ENCODE measurements at regions not wholly inside any gene's neighbourhood (a gene's known extent, or its start where the extent isn't known, plus 50 kb on each side); places are given as distances from the start of the nearest gene placed in this dataset.

DNA sequence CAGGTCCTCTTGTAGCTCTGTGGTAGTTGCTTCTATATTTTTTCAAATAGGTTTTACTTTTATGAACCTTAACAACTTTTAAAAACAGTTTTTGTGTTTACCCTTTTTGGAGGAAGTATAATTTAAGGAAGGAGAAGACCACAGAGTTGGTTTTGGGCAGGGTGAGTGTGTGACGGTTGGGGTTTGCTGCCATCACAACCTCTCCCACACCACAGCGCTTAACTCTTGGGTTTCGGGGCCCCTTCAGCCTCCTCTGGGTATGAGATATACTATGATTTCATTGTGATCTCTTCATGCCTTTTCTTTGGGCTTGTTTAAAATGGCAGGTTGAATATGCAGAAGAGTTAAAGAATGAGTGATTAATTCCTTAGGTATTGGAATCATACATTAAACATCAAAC lies 228.7 kb upstream of the CRY1 start:
- peak; percentile 8 to 13 for DNase-seq

GRCh38 chr12:107325075-107325608 lies 231.8 kb upstream of the CRY1 start:
- no peak for DNase-seq

GRCh38 chr12:107326237-107326636 lies 232.9 kb upstream of the CRY1 start:
- no peak for DNase-seq

DNA sequence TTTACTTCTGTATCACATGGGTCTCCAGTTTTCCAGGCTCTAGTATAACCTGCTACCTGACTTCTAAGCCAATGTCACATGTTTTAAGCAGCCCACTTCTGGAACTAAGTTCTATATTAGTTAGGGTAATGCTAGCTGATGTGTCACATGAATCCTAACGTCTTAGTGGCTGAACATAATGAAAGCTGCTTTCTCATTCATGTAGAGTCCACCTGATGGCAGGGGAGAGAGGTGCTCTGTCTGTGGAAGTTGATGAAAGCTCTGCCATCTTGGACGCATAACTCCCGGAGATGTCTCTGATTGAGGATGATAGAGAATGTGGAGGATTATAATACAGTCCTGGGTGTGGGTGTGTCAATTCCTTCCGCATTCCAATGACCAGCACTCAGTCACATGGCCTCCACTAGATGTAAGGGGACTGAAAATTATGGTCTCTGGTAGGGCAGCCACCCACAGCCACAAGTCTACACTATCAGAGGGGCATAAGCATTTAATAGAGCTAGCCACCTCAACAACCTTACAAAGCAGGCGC lies 234.4 kb upstream of the CRY1 start:
- DNase-seq, result no peak

DNA sequence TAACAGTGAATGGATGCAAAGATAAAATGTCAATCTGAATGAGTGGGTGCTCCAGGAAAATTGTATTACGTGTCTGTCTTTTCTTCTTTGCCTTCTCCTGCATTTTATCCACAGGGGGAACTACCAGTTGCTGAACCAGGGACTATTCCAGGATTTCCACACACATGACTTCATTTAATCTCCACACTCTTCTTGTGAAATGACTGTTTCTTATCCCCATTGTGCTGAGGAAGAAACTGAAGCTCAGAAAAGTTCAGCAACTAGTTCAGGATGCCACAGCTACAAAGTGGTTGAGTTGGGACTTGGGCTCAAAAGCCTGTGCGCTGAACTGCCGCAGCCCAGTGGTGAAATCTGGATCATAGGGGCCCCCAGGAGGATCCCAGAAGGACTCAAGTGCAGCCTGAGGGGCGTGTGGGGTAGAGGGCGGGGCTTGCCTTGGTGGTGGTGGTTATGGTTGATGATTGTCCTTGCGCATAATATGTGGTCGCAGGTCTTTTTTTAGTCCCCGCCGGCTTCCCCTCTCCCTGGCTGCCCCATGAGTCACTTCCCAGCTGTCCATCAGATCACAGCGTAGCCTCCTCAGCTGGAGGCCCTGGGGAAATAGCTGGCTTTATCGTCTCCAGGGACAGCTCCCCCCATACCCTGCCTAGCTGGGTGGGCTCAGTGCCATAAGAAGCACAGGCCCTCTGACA lies 235.2 kb upstream of the CRY1 start:
- DNase-seq, result no peak

DNA sequence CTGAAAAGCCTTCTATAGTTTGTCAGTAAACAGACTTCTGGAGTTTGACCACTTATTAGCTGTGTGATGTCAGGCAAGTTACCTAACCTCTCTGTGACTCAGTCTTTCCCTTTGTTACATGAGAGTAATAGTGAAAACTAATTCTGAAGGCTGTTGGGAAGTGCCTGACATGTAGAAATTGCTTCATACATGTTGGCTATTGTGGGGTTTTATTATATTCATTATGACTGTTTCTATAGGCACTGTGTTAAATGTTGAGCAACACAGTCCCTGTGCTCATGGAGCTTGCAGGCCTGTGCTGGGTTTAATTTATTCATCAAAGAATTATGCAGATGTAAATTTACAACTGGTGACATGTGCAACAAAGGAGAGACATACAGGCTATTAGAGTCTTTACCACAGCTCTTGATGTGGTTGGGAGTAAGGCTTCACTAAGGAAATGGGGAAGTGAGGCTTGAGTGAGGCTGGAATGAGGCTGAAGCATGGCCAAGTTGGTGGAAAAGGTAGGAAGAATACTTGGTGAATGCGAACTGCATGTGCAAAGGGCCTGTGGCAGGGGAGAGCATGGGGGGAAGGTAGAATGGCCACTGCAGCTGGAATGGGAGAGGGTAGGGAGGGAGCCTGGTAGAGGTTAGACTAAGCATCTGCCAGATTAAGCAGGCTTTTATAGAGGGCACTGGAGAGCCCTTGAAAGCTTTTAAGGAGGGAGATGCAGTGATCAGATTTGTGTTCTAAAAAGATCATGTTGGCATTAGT lies 236.4 kb upstream of the CRY1 start:
- DNase-seq, result no peak

- no peak for DNase-seq
These were observed 237.6 kb upstream of the CRY1 start for GRCh38 chr12:107330831-107331431.

DNA sequence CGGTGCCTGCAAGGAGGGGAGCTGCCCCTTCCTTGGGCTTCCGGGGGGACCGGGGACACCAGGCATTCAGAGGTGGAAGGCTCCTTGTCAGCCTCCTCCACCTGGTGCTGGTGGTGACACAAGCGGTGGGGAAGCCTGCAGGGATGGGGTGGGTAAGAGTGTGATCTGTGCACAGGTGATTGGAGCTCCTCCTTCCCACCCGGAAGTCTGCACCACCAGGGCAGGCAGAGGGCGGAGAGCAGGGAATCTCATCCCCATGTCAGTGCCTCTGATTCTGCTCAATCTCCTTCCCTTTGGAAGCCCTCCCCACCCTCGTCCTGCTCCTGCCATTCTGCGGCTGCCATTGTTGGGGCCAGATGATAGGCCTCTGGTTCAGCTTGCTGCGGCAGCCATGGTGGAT lies 238.1 kb upstream of the CRY1 start:
- DNase-seq, result no peak

GRCh38 chr12:107331912-107332311 lies 238.6 kb upstream of the CRY1 start:
- DNase-seq, result no peak

GRCh38 chr12:107332743-107333142 lies 239.4 kb upstream of the CRY1 start:
- no peak for DNase-seq

DNA sequence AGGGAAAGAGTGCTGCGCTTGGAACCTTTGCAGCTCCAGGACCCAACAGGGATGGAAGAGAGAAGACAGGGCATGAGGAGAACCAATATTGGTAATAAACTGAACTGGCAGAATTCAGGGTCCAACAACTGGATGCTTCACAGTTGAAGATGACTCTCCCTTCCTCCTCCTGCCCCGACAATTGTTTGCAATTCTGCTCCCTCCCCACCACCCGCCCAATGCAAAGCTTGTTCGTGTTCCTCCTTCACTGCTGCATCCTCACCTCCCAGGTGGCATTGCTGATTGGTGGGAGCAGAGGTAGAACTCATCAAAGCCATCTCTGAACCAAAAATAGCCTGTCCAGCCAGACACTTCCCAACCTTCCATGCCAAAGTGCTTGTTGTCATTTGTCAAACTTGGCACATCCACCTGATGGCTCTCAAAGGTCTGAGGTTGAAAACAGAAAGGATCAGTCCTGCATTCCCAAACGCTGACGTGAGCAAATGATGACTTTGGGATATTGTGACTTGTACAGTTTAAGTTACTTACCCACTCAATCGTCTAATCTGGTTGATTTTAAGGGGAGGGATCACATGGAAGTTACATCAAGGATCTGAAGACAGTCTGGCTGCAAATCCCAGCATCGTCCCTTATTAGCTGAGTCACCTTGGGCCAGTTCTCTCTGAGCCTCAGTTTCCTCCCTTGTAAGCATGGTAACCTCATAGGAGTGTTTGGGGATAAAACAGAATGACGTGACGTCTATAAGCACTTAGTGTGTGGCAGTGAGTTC lies 242.6 kb upstream of the CRY1 start:
- DNase-seq, result no peak

DNA sequence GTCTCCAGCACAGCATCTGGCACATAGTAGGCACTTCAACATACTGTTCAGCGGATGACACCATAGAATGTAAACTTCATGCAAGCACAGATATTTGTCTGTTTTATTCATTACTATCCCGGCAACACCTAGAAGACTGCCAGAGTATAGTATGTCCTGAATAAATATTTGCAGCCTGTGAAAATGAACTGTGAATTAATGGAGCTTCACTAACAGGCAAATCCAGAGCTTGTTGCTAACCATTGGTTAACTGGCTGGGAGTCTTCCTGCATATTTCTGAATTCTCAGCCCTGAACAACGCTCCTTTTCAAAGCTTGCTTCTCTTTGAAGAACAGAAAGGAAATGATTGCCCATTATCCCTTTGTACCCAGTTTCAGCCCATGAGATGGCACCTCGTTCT lies 243.3 kb upstream of the CRY1 start:
- no peak for DNase-seq

GRCh38 chr12:107337346-107338095 lies 244.2 kb upstream of the CRY1 start:
- no peak for DNase-seq

DNA sequence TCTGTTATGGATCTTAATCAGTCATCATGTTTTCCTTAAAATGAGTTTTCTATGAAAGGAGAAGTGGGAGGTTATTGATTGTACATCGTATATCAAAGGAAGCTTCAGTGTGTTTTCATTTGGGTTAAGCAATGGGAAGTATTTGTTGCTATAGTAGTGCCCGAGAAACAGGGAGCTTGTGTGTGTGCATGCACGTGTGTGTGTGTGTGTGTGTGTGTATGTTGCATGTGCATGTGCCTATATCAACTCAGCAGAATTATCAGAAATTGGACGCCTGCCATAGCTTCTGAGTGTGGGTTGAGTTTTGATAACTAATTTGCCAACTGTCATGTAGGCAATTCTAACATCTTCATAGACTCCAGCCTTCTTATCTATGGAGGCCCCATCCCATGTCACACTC lies 246.1 kb upstream of the CRY1 start:
- DNase-seq, result no peak

DNA sequence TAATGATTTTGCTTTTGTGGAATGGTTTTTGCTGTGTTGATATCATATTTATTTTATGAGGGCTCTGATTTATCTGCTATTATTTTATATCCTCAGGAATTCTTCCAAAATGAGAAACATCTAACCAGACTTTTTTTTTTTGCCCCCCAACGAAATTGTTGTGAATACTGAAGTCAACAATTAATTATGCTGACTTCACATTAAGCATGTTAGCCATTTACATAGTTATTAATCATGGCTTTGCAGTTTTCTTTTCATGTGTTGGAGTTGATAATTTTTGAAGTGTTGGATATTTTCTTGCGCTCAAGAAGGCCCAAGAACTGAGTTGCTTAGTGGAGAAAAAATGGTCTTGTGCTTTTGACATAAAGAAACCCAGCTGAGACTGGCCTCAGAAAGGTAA lies 246.6 kb upstream of the CRY1 start:
- DNase-seq, result no peak

DNA sequence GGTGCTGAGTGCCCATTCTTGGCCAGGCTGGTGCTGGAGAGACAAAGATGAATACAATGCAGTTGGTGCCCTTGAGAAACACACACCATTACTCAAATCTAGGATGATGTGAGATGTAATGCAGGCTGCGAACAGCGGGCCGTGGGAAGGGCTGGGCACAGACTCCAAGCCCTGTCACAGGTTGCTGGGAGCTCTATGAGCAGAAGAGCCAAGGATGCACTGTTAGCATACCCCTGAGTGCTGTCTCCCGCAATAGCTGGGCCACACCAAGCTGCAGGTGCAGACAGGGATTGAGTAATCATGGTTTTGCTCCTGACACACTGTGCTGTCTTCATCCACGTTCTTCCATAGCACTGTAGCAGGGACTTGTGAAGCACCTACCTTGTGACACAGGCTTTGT lies 247.5 kb upstream of the CRY1 start:
- no peak for DNase-seq

DNA sequence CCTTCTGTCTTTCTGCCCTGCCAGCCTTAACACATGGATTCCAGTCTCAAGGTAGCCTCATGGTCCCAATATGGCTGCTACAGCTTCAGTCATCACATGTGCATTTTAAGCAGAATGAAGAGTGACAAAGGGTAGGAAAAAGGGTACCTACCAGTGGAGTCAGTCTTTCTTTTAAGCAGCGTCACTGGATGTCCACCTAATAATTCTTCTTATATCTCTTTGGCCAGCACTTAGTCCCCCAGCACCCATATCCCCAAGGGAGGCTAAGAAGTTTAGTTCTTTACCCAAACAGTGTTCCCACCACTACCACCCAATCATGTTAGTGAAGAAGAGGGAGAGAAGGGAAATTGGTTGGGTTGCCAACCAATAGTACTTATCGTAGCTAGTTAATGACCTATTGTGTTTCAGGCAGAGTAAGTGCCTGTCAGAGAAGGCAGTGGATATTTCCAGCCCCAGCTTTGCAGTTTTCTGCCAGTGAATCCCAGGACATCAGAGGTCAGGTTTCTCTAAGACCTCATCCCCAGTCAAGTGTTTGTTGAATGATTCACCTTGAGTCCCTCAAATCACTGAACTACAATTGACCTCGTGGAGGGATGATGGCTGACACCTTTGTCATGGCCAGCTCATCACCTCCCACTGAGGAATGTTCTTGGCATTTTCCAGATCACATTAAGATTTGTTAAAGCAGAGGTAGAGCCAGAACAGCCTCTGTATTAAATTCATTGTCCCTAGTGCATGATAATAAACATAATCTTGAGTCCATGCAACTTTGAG lies 250.9 kb upstream of the CRY1 start:
- no peak for DNase-seq

DNA sequence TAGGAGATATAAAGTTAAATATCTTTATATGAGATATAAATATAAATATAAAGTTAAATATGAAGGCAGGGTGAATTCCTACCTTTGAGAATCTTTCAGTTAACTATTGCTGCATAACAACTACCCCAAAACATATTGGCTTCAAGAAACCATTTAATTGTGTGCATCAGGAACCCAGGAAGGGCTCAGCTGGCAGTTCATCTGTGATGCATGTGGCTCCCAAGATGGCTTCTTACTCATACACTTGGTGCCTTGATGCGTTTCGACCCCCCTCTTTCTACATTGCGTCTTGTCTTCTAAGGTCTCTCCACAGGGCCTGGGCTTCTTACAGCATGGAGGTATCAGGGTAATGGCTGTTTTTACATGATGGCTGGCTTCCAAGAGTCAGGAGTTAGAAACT lies 253.9 kb upstream of the CRY1 start:
- no peak for DNase-seq

DNA sequence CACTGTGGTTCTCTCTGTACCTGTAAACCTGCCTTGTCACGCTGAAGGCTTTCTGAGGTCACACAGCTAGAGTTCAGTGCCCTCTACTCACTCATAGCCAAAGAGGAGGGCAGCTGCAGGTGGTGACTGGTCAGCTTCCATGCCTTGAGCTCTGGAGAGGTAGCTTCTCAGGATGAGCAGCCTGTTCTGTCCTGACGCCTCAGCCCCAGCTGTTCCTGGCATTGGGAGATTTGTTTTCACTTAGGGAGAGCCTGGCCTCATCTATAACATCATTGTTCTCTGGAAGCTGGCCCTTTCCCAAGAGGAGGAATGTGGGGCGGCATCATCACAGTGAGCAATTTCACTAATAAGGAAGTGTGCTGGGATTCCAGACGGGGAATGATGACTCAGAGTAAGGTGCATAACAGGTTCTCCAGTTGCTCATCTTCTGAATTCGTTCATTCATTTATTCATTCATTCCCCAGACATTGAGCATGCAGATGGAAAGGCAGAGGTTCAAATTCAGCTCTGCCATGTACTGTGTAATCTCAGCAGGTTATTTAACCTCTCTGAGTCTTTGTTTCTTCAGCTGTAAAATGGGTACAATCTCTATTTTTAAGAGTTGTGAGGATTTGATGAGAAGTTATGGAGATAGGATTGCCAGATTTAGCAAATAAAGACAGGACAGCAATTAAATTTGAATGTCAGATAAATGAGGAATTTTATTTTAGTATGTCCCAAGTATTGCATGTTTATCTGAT lies 255.8 kb upstream of the CRY1 start:
- no peak for DNase-seq

- no peak for DNase-seq
These were observed 256.5 kb upstream of the CRY1 start for GRCh38 chr12:107349839-107350238.

DNA sequence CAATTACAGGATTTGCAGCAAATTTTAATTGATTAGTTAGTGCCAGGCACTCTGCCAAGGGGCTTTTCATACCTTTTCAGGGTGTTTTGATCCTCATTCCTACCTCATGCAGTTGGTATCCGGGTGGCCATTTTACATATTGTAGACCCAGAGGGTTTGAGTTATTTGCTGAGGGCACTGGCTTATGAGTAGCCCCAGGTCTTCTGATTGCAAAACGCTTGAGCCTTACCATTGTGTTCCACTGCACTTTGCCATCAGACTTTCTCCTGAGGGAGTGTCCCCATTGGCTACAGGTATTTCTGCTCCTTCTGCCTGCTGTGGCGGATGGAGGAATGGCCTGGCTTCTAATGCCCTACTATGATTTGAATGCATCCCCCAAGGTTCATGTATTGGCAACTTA lies 257.8 kb upstream of the CRY1 start:
- DNase-seq, result no peak

Data from activated CD4-positive, alpha-beta T cell treated with anti-CD3 and anti-CD28 coated beads for 4 hours (primary cell).